ENCODE measurements at regions not wholly inside any gene's neighbourhood (a gene's known extent, or its start where the extent isn't known, plus 50 kb on each side); places are given as distances from the start of the nearest gene placed in this dataset.

- H3K36me3 ChIP-seq (ENCODE audit: control insufficient read depth, insufficient read depth, low read length): no peaks in the 10 kb centered on the region
- no peak for DNase-seq (ENCODE audit: low read depth)
- no peaks in the 10 kb centered on the region for H3K27me3 ChIP-seq (ENCODE audit: control insufficient read depth, insufficient read depth, low read length)
- TF ChIP-seq, protein P1, sequence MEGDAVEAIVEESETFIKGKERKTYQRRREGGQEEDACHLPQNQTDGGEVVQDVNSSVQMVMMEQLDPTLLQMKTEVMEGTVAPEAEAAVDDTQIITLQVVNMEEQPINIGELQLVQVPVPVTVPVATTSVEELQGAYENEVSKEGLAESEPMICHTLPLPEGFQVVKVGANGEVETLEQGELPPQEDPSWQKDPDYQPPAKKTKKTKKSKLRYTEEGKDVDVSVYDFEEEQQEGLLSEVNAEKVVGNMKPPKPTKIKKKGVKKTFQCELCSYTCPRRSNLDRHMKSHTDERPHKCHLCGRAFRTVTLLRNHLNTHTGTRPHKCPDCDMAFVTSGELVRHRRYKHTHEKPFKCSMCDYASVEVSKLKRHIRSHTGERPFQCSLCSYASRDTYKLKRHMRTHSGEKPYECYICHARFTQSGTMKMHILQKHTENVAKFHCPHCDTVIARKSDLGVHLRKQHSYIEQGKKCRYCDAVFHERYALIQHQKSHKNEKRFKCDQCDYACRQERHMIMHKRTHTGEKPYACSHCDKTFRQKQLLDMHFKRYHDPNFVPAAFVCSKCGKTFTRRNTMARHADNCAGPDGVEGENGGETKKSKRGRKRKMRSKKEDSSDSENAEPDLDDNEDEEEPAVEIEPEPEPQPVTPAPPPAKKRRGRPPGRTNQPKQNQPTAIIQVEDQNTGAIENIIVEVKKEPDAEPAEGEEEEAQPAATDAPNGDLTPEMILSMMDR (IDR thresholded peaks at IDR 0.05; ENCODE audit: insufficient read depth, low read length, severe bottlenecking): no peak
- H3K4me3 ChIP-seq (ENCODE audit: low read depth, low read length): no peak overlapping the region
- no peak for FAIRE-seq
Measured at GRCh38 chr9:120242116-120242811, 337.7 kb downstream of the CDK5RAP2 start.

DNA sequence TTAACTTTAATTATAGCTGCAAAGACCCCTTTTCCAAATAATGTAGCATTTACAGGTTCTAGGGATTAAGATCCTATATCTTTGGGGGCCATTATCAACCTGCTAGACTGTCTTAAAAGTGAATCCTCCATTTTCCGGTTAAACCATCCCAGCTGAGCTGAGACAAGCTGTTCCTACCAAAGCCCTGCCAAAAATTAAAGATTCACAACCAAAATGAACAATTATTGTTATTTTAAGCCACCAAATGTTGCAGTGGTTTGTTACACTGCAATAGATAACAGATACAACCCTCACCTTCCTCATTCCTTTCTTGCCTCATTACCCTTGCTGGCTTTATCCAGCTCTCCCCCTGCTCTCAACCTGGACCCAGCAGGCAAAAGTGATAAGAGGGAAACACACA lies 343.4 kb downstream of the CDK5RAP2 start:
- H3K27me3 ChIP-seq (ENCODE audit: control insufficient read depth, insufficient read depth, low read length): no peaks in the 10 kb centered on the region
- DNase-seq (ENCODE audit: low read depth): no peak
- H3K36me3 ChIP-seq (ENCODE audit: control insufficient read depth, insufficient read depth, low read length): no peaks in the 10 kb centered on the region
- TF ChIP-seq, protein P1 (IDR thresholded peaks at IDR 0.05; ENCODE audit: insufficient read depth, low read length, severe bottlenecking): no peak
- no peak for FAIRE-seq
- no peak overlapping the region for H3K4me3 ChIP-seq (ENCODE audit: low read depth, low read length)

- FAIRE-seq (no peak), DNase-seq (ENCODE audit: low read depth) (no peak)
- no peaks in the 10 kb centered on the region for H3K36me3 ChIP-seq (ENCODE audit: control insufficient read depth, insufficient read depth, low read length)
- TF ChIP-seq, protein P1 (IDR thresholded peaks at IDR 0.05; ENCODE audit: insufficient read depth, low read length, severe bottlenecking): no peak
- H3K27me3 ChIP-seq (ENCODE audit: control insufficient read depth, insufficient read depth, low read length): no peaks in the 10 kb centered on the region
- H3K4me3 ChIP-seq (ENCODE audit: low read depth, low read length): no peak overlapping the region
Measured at GRCh38 chr9:120235081-120235480, 344.9 kb downstream of the CDK5RAP2 start.

- no peak for DNase-seq (ENCODE audit: low read depth)
- Histone ChIP-seq H3K36me3 (ENCODE audit: control insufficient read depth, insufficient read depth, low read length) (no peaks in the 10 kb centered on the region), H3K27me3 (ENCODE audit: control insufficient read depth, insufficient read depth, low read length) (no peaks in the 10 kb centered on the region), H3K4me3 (ENCODE audit: low read depth, low read length) (no peak overlapping the region)
- FAIRE-seq: no peak
- TF ChIP-seq, protein P1 (IDR thresholded peaks at IDR 0.05; ENCODE audit: insufficient read depth, low read length, severe bottlenecking): no peak
Measured at GRCh38 chr9:120230227-120230626, 349.7 kb downstream of the CDK5RAP2 start.

- TF ChIP-seq, protein P1 (IDR thresholded peaks at IDR 0.05; ENCODE audit: insufficient read depth, low read length, severe bottlenecking): no peak
- DNase-seq (ENCODE audit: low read depth): no peak
- H3K36me3 ChIP-seq (ENCODE audit: control insufficient read depth, insufficient read depth, low read length): no peaks in the 10 kb centered on the region
- H3K4me3 ChIP-seq (ENCODE audit: low read depth, low read length): no peak overlapping the region
- FAIRE-seq: no peak
- H3K27me3 ChIP-seq (ENCODE audit: control insufficient read depth, insufficient read depth, low read length): no peaks in the 10 kb centered on the region
Measured at GRCh38 chr9:120221844-120222243, 358.1 kb downstream of the CDK5RAP2 start.

DNA sequence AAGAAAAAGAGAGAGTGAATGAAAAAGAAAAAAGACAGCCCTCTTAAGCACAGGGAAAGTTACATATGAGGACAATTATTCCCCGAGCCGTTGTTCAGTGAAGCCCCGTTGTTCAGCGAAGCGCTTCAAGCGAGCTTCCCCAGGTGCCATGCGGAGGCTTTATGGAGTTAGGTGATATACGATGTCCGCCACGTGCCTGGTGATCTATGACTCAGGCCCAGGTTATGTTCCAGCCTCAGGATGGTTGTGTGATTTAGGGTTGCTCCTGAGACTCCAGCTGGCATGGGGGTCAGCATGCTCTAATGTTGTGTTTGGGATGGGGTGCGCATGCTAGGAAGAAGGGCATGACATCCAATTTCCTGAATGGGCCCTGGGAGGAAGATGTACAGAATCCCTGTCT lies 365.6 kb downstream of the CDK5RAP2 start:
- FAIRE-seq: peak; percentile 60
- Histone ChIP-seq H3K36me3 (ENCODE audit: control insufficient read depth, insufficient read depth, low read length) (no peaks in the 10 kb centered on the region), H3K27me3 (ENCODE audit: control insufficient read depth, insufficient read depth, low read length) (no peaks in the 10 kb centered on the region), H3K4me3 (ENCODE audit: low read depth, low read length) (no peak overlapping the region)
- TF ChIP-seq, protein P1 (IDR thresholded peaks at IDR 0.05; ENCODE audit: insufficient read depth, low read length, severe bottlenecking): no peak
- DNase-seq (ENCODE audit: low read depth): no peak

All from bronchial epithelial cell (primary cell).